Renal cortex interstitium (tissue), 11 donors: ENCODE measurements at regions not wholly inside any gene's neighbourhood (a gene's known extent, or its start where the extent isn't known, plus 50 kb on each side); places are given as distances from the start of the nearest gene placed in this dataset.
"Not testable (repeated sequence)": the region's sequence is repeated elsewhere in the genome, so short reads cannot be mapped to it uniquely, and the experiment has no call there.

Experiments
- DNase-seq, 11 donors: peaks; one replicate each; pipeline ENCODE4 v3.0.0-alpha.2; 2013; ENCODE audit warnings: low read depth in 9 of 11, low spot score in 4 of 11; ENCODE audit errors: extremely low read depth in 1 of 11

DNA sequence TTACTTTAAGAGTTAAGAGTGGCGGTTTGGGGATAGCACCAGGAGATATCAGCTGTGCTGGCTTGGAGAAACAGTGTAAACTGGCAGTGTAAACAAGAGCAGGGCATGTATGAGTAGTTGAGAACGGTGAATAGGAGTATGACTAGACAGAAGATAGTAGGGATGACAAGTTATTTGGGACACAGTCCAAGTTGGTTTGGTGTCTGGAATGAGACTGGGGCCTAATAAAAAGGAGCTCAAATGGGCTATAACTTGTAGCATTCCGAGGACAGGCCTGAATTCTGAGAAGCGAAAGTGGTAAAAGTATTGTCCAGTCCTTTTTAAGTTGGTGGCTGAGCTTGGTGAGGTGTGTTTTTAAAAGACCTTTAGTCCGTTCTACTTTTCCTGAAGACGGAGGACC, 883.9 kb upstream of the CITED2 start:
- DNase-seq, result not testable (repeated sequence)

DNA sequence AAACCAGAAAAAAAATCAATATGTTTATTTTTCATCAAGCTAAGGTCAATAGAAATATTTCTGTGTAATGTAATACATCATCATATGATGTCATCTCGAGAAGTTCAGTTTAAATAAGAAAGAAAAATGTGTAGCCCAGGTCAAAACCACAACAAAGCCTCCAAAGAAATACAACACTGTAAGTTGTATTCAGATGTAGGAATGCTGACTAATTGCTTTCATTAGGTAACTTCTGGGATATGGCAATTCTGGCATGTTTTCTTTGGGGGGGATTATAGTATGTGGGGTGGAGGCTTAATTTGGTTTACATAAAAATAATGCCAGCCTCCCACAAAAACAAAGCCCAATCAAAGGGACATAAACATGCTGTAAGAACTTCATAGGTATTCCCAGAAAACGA, 881.8 kb upstream of the CITED2 start:
- no peak for DNase-seq

DNA sequence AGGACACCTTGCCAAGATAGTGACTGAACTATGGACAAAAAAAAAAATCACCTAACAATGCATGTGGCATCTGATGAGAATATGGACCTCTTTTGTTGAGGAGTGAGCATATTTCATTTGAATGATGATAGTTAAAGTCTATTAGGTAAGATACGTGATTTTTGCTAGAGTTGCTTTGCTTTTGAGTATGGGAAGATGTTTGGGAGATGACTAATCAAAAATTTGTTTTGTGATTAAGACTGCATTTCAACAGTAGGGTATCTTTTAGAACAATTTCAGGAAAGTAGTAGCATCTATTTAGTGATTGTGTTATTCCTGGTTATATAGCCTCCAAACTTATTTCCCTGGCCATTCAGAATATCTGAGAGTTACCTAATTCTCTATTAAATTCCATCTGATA, 878.6 kb upstream of the CITED2 start:
- no peak for DNase-seq

DNA sequence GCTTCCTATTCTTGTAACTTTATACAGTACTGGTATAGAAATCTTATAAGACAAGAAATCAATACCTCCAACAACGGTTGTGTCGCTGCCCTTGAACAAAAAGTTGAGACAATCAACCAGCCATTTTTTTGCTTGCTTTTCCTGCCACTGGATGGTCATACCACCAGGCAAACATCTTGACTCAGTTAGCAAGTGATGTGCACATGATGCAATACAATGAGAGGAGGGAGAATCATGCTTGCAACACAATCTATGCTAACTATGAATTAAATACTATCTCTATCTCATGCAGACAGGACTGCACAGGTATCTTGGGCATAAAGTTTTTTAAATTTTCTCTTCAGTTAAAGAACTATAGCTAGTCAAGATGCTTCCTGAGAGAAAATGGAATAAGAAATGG, 877.7 kb upstream of the CITED2 start:
- no peak for DNase-seq

DNA sequence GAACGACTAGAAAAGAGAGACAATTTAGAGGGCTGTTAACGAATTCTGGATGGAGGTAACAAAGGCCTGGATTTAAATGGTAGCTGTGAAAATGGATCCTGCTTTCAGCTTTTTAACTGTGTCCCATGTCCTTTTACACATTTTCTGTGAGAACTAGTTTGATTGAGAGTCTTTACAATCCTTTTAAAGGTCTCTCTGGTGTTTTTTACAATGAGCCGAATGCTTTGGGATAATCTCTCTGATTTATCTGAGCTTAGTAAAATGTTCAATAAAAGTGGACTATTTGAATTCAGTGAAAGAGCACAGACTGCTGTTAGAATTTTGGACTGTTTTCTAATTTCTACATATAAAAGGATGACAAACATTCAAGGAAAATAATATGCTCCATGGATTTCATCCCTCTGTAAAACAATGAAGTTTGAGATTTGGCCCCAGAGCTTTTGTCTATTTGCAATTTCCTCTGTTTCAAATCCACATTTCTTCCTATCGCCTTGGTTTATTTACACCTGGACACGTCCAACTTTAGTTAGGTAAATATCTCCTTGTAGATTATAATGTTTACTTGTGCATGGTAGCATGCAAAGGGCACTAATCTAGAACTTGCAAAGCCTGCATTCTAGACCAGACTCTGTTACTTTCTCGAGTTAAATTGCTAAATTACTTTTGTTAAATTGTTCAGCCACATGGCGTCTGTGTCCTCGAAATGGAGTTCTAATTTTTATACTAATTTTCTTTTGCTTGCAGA, 871.0 kb upstream of the CITED2 start:
- DNase-seq, result no peak

DNA sequence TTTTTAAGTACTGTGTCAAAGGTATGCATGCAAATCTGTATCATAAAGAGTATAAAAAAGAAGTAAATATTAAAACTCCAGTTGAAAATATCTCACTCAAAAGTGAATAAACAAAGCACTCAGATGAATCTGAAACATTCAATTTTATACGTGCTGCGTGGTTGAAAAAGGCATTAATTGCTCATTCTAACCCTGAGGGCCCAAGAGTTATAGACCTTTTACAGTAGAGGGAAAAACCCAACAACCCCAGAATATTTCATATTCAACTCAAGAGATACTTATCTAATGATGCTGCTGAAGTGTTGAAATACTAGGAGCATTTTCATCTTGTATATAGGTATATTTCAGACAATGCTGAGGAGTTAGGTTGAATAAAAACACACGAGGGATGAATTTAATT, 862.8 kb upstream of the CITED2 start:
- no peak for DNase-seq

DNA sequence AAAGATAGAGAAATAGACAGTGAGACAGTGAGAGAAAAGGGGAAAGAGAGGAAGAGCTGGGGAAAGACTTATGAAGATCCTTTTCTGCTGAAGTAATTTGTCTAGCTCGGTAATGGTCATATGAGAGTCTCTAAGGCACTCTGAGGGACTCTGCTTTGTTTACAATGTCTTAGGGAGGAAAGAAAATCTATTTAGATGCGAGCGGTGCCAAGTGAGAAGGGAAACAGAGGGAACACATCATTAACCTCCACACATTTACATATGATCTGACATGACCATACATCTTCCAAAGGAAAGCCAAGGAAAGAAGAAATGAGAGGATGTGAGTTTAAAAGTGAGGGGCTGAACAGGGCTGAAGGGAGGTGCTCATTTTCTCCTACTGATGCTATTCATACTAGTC, 862.3 kb upstream of the CITED2 start:
- peak in 7 of 11 donors; percentile 3 to 34 (median 7) for DNase-seq

DNA sequence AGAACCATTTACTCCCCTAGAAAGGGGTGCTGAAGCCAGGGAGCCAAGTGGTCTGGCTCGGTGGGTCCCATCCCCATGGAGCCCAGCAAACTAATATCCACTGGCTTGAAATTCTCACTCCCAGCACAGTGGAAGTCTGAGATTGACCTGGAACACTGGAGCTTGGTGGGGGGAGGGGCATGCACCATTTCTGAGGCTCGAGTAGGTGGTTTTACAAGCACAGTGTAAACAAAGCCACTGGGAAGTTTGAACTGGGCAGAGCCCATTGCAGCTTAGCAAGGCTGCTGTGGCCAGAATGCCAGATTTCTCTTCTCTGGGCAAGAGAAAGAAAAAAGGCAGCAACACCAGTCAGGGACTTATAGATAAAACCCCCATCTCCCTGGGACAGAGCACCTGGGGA, 855.8 kb upstream of the CITED2 start:
- DNase-seq, result no peak

DNA sequence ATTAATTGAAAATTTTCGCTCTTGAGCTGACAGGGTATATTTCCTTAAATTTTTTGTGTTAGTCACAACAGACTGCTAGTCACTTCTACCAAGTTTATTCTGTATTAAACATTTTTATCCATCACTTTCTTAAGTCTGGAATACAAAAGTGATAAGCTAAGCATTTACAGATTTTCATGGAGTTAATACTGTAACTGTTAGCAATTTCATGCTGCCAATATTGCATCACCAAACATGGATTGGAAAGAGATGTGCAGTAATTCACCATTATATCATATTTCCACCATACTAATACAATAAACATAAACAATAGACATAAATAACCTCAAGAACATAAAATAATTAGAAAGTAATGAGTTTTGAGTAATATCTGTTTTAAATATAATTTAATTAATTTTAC, 854.0 kb upstream of the CITED2 start:
- no peak for DNase-seq

DNA sequence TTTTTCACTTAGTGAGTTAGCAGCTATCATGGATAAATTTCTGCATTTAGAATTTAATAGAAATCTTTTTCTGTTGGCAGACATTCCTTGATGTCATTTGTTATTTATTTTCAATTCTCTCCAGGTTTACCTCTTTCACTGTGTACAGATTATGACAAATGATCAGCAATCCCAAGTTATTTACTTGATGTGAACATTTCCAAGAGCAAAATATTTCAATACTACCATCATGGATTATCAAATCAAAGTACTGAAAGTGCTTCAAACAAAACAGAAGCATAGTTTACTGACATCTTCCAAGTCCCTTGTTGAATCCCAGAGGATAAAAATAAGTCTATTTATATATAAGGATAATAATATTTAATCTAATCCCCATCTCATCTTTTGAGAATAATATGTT, 852.2 kb upstream of the CITED2 start:
- no peak for DNase-seq

DNA sequence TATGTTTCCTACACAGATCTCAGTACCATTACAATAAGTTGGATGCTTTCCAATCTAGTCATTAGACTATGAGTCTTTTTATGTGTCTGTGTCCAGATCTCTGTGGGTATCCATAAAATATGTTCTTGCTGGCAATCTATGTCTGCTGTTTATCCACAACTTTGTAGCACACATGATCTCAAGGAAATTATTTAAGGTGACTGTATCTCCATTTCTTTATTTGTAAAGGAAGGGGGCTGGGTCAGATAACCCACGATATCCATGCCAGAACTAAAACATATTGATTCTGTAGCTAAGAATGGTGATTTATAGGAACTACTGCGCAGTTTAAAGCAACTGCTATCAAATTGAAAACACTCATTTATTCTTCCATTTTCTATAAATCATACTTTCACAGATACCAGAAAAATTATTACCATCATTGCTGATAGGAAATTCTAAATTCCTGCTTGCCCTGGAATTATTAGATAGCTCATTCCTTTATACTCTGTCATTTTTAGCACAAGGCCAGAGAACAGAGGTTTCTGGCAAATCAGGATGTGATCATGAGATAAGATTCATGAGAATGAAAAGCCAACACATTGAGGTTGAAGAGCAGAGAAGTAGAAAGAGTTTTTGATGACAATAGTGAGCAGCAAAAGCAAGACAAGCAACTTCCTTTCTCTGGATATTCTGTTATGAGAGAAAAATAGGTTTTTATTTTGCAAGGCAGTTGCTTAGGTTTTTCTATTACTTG, 851.4 kb upstream of the CITED2 start:
- no peak for DNase-seq

DNA sequence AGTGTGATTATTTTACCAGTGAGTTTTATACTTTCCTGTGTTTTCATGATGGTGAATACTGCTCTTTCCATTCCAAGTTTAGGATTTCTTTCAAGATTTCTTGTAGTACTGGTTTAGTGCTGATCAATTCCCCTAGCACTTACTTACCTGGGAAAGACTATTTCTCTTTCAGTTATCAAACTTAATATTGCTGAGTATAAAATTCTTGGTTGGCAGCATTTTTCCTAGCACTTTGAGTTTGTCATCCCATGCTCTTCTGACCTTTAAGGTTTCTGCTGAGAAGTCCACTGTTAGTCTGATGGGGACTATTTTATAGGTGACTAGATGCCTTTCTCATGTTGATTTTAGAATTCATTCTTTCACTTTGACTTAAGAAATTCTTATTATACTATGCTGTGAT, 842.8 kb upstream of the CITED2 start:
- DNase-seq, result no peak

DNA sequence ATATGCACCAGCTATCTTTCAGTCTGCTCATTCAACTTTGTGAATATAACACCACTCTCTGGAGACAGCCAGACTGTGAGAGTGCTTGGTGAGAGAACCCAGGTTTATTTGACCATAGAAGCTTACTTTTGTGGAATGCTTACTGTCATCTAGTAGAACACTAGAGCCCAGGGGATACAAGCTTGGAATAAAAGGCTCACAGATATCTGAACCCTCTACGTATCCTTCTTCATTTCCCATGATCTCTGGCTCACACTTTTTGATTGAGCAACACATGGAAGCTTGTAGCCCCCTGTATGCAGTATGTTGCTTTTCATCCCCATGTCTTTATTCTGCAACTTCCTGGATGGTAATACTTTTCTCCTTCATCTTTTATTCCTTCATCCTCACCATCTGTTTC, 835.3 kb upstream of the CITED2 start:
- DNase-seq, result no peak

DNA sequence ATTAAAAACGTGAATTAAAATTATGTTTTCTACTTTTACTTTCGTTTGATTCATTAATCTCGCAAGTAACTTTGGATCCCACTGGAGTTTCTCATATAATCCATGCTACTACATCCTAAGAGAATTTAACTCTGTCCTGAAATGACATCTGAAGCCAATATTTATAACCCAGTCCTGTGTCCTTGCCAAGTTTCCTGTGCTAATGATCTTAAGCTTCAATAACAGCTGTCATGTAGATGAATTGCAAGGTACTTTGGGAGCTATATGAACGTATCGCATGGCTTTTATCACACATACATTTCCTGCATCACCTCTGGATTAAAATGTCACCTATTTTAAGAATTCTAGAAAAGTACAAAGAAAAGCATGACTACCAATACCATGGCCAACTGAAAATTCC, 833.8 kb upstream of the CITED2 start:
- DNase-seq, result no peak

DNA sequence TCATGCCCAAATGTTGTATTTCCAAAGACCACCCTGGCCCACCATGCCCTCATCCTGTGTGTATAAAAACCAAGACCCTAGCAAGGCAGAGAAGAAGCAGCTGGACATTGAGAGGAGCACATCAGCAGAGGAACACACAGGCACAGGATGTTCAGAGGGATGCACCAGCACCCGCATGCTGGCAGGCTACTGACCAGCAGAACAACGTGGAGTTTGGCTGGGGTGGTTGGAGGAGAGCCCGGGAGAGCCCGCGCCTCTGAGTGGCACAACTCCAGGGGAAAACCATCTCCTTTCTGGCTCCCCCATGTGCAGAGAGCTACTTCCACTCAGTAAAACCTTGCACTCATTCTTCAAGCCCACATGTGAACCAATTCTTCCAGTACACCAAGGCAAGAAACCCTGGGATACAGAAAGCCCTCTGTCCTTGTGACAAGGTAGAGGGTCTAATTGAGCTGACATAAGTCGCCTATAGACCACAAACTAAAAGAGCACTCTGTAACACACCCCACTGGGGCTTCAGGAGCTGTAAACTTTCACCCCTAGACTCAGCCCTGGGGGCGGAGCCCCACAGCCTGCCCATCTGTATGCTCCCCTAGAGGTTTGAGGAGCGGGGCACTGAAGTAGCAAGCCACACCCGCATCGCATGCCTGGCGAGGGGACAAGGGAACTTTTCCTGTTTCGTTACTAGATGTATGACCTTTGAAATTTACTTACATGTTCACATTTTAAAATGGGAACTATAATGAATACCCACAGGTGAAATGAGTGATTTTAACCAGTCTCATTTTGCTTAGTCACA, 831.5 kb upstream of the CITED2 start:
- DNase-seq, result no peak

DNA sequence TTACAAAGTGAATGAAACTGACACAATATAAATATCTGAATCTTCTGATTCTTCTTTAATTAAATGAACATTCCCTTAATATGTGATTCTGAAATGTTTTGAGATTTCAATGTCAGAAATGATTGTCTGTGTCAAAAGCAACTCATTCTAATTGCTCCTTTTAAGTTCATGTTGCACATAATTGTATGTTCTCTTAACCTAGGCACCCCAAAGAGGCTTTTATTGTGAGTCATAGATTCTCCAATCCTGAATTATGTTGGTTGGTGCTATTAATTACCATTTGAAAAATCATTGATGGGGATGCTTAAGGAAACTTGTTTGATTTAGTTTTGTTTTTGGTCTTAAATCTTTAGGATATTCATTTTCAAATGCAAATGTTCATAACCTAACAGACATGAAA, 829.7 kb upstream of the CITED2 start:
- DNase-seq, result no peak

DNA sequence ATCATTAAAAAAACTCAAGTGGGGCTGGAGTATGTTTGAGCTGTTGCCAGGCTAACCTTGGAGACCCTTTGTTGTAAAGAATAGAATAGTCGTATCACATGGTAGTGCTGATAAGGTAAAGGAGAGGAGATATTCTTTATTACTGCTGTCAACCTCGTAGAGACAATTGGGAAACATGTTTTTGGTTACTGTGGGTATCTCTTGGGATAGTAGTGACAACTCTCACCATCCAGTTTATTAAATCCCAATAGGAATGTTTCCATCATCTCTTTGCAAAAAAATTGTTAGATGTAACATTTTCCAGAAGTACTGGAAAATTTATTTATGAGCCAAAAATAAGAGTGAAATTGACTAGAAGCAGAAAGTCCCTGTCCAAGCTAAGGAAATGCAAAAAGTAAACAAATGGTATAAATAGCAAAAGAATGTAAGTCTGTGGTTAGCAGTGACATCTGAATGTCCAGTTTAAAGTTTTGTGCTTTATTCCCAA, 829.3 kb upstream of the CITED2 start:
- no peak for DNase-seq

DNA sequence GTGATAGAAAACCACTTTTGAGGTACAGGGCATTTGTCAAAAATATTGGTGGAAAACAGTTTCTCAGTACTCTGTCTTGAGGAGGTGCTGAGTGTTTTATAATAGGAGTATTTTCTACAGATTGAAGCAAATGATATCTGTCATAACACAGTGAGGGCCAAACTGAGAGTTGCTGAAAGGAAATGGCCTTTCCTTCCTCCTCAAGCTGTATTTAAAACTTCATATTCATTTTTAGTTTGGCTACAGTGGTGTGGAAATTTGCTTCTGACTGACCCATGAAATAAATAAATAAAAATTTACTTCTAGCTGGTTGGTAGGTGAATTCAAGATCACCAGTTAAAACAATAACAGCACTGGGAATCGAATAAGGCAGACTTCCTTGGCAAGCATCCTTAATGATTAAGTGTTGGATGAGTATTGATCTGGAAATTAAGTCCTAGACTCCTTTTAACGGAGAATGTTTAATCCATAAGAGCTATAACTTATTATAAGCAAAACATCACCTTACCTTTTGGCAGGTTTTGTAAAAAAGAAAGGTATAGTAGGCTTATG, 828.6 kb upstream of the CITED2 start:
- no peak for DNase-seq

DNA sequence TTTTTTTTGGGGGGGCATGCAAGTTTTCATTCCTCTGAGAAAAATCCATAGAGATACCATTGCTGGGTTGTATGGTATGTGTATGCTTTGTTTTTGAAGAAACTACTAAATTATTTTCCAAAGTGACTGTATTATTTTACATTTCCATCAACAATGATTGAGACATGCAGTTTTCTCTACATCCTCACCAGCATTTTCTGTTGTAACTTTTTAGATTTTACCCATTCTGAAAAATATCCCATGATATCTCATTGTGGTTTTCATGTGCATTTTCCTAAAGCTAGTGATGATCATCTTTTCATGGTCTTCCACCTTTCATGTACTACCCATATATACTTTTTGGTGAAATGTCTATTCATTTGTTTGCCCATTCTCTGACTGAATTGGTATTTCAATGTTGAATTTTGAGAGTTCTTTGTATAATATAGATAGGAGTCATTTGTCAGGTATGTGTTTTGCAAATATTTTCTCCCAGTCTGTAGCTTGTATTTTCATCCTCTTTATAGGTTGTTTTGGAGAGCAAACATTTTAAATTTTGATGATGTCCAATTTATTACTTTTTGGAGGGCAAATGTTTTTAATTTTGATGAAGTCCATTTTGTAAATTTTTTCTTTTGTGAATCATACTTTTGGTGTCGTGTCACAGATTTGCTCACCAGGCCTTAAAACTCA, 827.5 kb upstream of the CITED2 start:
- no peak for DNase-seq
